NCI-H460 (cell line): ENCODE measurements at regions not wholly inside any gene's neighbourhood (a gene's known extent, or its start where the extent isn't known, plus 50 kb on each side); places are given as distances from the start of the nearest gene placed in this dataset.
"Not testable (repeated sequence)": the region's sequence is repeated elsewhere in the genome, so short reads cannot be mapped to it uniquely, and the experiment has no call there.

Source experiments
- DNase-seq: peaks from one replicate; pipeline ENCODE4 v3.0.0-alpha.2; 2016; ENCODE audit warnings: low read depth; ENCODE audit errors: extremely low read depth

- DNase-seq: no peak
These were observed 70.0 kb downstream of the KCTD15 start for GRCh38 chr19:33866696-33867095.

GRCh38 chr19:33868076-33868735, 71.5 kb downstream of the KCTD15 start:
- DNase-seq: no peak

- DNase-seq: no peak
These were observed 72.2 kb downstream of the KCTD15 start for GRCh38 chr19:33868788-33869412.

GRCh38 chr19:33870298-33870932, 73.7 kb downstream of the KCTD15 start:
- DNase-seq: not testable (repeated sequence)

- no peak for DNase-seq
These were observed 74.9 kb downstream of the KCTD15 start for GRCh38 chr19:33871605-33872004.

- DNase-seq: no peak
These were observed 76.0 kb downstream of the KCTD15 start for GRCh38 chr19:33872445-33873320.

GRCh38 chr19:33875071-33875470, 78.4 kb downstream of the KCTD15 start:
- DNase-seq: no peak

GRCh38 chr19:33876192-33876591, 79.5 kb downstream of the KCTD15 start:
- DNase-seq: no peak

GRCh38 chr19:33878030-33878544, 81.4 kb downstream of the KCTD15 start:
- DNase-seq: no peak

GRCh38 chr19:33878910-33879810, 82.5 kb downstream of the KCTD15 start:
- no peak for DNase-seq

GRCh38 chr19:33879818-33880575, 83.3 kb downstream of the KCTD15 start:
- DNase-seq: no peak

- DNase-seq: no peak
These were observed 87.3 kb downstream of the KCTD15 start for GRCh38 chr19:33883859-33884519.

- no peak for DNase-seq
These were observed 88.6 kb downstream of the KCTD15 start for GRCh38 chr19:33885236-33885635.

- DNase-seq: no peak
These were observed 91.2 kb downstream of the KCTD15 start for GRCh38 chr19:33887891-33888290.

- DNase-seq: no peak
These were observed 92.0 kb downstream of the KCTD15 start for GRCh38 chr19:33888665-33889064.

GRCh38 chr19:33890569-33890968, 93.9 kb downstream of the KCTD15 start:
- no peak for DNase-seq

- DNase-seq: no peak
These were observed 95.1 kb downstream of the KCTD15 start for GRCh38 chr19:33891773-33892172.

- DNase-seq: no peak
These were observed 98.1 kb downstream of the KCTD15 start for GRCh38 chr19:33894787-33895186.

GRCh38 chr19:33895366-33895765, 98.7 kb downstream of the KCTD15 start:
- no peak for DNase-seq
